A549 (cell line): ENCODE measurements at regions not wholly inside any gene's neighbourhood (a gene's known extent, or its start where the extent isn't known, plus 50 kb on each side); places are given as distances from the start of the nearest gene placed in this dataset.

Experiments used
- ATAC-seq, 2 experiments: fragments of 200-7000 bp in 1 of 2; fragments of >200 bp in 1 of 2; cut with Nextera tagmentation in 1 of 2; cut with Tn5 transposase in 1 of 2; 3 replicates each; pipeline versions ENCODE4 v1.8.0 to v1.9.1; 2018 to 2020; ENCODE audit warnings: mild to moderate bottlenecking in 1 of 2, moderate library complexity in 1 of 2
- CTCF ChIA-PET: fragments of 300-600 bp; sonication (Branson Sonifier 250); formaldehyde crosslinking; extraction: SDS; loops from one replicate; lab custom pipeline; 2021; ENCODE audit warnings: antibody characterized with exemption, inconsistent platforms; lab: Yijun Ruan, JAX
- POLR2A ChIA-PET: fragments of 350-600 bp; formaldehyde crosslinking; extraction: SDS; loops from one replicate; lab custom pipeline; 2021; ENCODE audit warnings: antibody characterized with exemption, inconsistent platforms; lab: Yijun Ruan, JAX
- DNase-seq, 2 experiments: peaks; one replicate each; pipeline versions ENCODE4 v3.0.0 to v3.0.0-alpha.2; 2011 to 2016; ENCODE audit warnings: low read depth in 1 of 2, low spot score in 1 of 2
- FAIRE-seq: peaks from 2 replicates; lab custom pipeline; 2011; peaks lifted over from hg19 to GRCh38; lab: Jason Lieb, UNC
- H3K27ac ChIP-seq, 2 experiments: fragments of >200 bp; sonication (Bioruptor Twin); formaldehyde crosslinking; 3 replicates each; pipeline ENCODE4 v1.5.1; 2016 to 2017
- H3K4me1 ChIP-seq: fragments of >200 bp; sonication (Bioruptor Twin); formaldehyde crosslinking; 3 replicates; pipeline ENCODE4 v1.6.1; 2016
- H3K4me2 ChIP-seq: fragments of >200 bp; sonication (Bioruptor Twin); formaldehyde crosslinking; 3 replicates; pipeline ENCODE4 v1.6.1; 2016
- H3K4me3 ChIP-seq: fragments of >200 bp; sonication (Bioruptor Twin); formaldehyde crosslinking; 3 replicates; pipeline ENCODE4 v1.5.1; 2016
- H3K9me3 ChIP-seq: fragments of >200 bp; sonication (Bioruptor Twin); formaldehyde crosslinking; 3 replicates; pipeline ENCODE4 v1.6.1; 2016
- BCL3 ChIP-seq: fragments of >200 bp; sonication (Bioruptor Twin); formaldehyde crosslinking; IDR thresholded peaks from 3 replicates; pipeline ENCODE4 v1.6.1; 2016
- BHLHE40 ChIP-seq: IDR thresholded peaks from 2 replicates; pipeline ENCODE4 v1.6.1; 2012; ENCODE audit warnings: low read depth, low read length, inconsistent platforms
- CBX8 ChIP-seq: fragments of 200-600 bp; sonication (generic); IDR thresholded peaks from 2 replicates; pipeline ENCODE4 v1.6.1; 2016
- CEBPB ChIP-seq, 2 experiments: fragments of >200 bp in 1 of 2; sonication (Bioruptor Twin) in 1 of 2; formaldehyde crosslinking in 1 of 2; IDR thresholded peaks; 2 replicates each; pipeline ENCODE4 v1.6.1; 2012 to 2016
- CTCF ChIP-seq: fragments of >200 bp; sonication (Bioruptor Twin); formaldehyde crosslinking; IDR thresholded peaks from 3 replicates; pipeline ENCODE4 v1.5.1; 2016
- E2F6 ChIP-seq: IDR thresholded peaks from 2 replicates; pipeline ENCODE4 v1.6.1; 2012; ENCODE audit warnings: low read depth, borderline replicate concordance
- EHF ChIP-seq: fragments of 250-450 bp; sonication (Bioruptor Pico); IDR thresholded peaks from 2 replicates; pipeline ENCODE4 v1.5.0; 2020; ENCODE audit warnings: mild to moderate bottlenecking
- EHMT2 ChIP-seq: fragments of 200-600 bp; sonication (generic); IDR thresholded peaks from 2 replicates; pipeline ENCODE4 v1.6.1; 2016; ENCODE audit warnings: antibody characterized with exemption, low read depth, mild to moderate bottlenecking, moderate library complexity
- FOXS1 ChIP-seq: fragments of 250-450 bp; sonication (Bioruptor Pico); IDR thresholded peaks from 2 replicates; pipeline ENCODE4 v1.5.0; 2020; ENCODE audit warnings: mild to moderate bottlenecking, moderate library complexity
- HDAC2 ChIP-seq: fragments of 200-600 bp; sonication (generic); IDR thresholded peaks from 2 replicates; pipeline ENCODE4 v1.6.1; 2016
- HMGXB4 ChIP-seq: fragments of 250-450 bp; sonication (Bioruptor Pico); IDR thresholded peaks from 2 replicates; pipeline ENCODE4 v1.5.0; 2021; ENCODE audit warnings: mild to moderate bottlenecking, moderate library complexity, borderline replicate concordance
- HOXA7 ChIP-seq: fragments of 250-450 bp; sonication (Bioruptor Pico); IDR thresholded peaks from 2 replicates; pipeline ENCODE4 v1.5.0; 2020; ENCODE audit warnings: mild to moderate bottlenecking, moderate library complexity
- HOXB5 ChIP-seq: fragments of 250-450 bp; sonication (Bioruptor Pico); IDR thresholded peaks from 2 replicates; pipeline ENCODE4 v1.5.0; 2020; ENCODE audit warnings: mild to moderate bottlenecking, moderate library complexity
- JUN ChIP-seq, 2 experiments: fragments of >200 bp; sonication (Bioruptor Twin); formaldehyde crosslinking; IDR thresholded peaks; 2 replicates in 1 of 2; 3 replicates in 1 of 2; pipeline ENCODE4 v1.6.1; 2016 to 2017
- JUNB ChIP-seq: fragments of >200 bp; sonication (Bioruptor Twin); formaldehyde crosslinking; IDR thresholded peaks from 2 replicates; pipeline ENCODE4 v1.6.1; 2016
- KDM1A ChIP-seq: fragments of 200-600 bp; sonication (generic); IDR thresholded peaks from 2 replicates; pipeline ENCODE4 v1.6.1; 2016; ENCODE audit warnings: low read depth, mild to moderate bottlenecking
- KDM5A ChIP-seq: fragments of 200-600 bp; sonication (generic); IDR thresholded peaks from 2 replicates; pipeline ENCODE4 v1.6.1; 2016; ENCODE audit warnings: antibody characterized with exemption, mild to moderate bottlenecking
- MAZ ChIP-seq: fragments of 150-350 bp; IDR thresholded peaks from 2 replicates; pipeline ENCODE4 v1.6.1; 2014; ENCODE audit warnings: antibody characterized with exemption, low read depth, low read length, borderline replicate concordance
- PBX3 ChIP-seq: IDR thresholded peaks from 2 replicates; pipeline ENCODE4 v1.6.1; 2012
- RFX5 ChIP-seq: fragments of 450-650 bp; IDR thresholded peaks from 2 replicates; pipeline ENCODE4 v1.7.1; 2014; ENCODE audit warnings: antibody characterized with exemption, mild to moderate bottlenecking, moderate library complexity
- SREBF2 ChIP-seq: fragments of 450-650 bp; IDR thresholded peaks from 2 replicates; pipeline ENCODE4 v1.6.1; 2014; ENCODE audit warnings: mild to moderate bottlenecking, moderate library complexity
- USF2 ChIP-seq: fragments of 450-650 bp; IDR thresholded peaks from 2 replicates; pipeline ENCODE4 v1.6.1; 2014; ENCODE audit warnings: antibody characterized with exemption
- ZFP36 ChIP-seq: fragments of 450-650 bp; IDR thresholded peaks from 2 replicates; pipeline ENCODE4 v1.6.1; 2014; ENCODE audit warnings: borderline replicate concordance; ENCODE audit not compliant: partially characterized antibody
- ZNF302 ChIP-seq: fragments of 250-450 bp; sonication (Bioruptor Pico); IDR thresholded peaks from 2 replicates; pipeline ENCODE4 v1.9.0; 2021; ENCODE audit warnings: inconsistent platforms, mild to moderate bottlenecking, moderate library complexity
- WGBS: methylation state at CpG from one replicate; pipeline ENCODE4 v1.1.6; 2017; ENCODE audit errors: missing lambda C conversion rate; 5-methylcytosine and 5-hydroxymethylcytosine counted together

GRCh38 chr2:122851972-122852531, 1096.6 kb downstream of the TSN start (continued):
- TF ChIP-seq PBX3 = no peak
- no peak for TF ChIP-seq HMGXB4 (CRISPR knock-in tag)
- TF ChIP-seq FOXS1 (CRISPR knock-in tag) = no peak
- no peak for TF ChIP-seq HOXA7
- TF ChIP-seq CBX8 = no peak
- no peak for TF ChIP-seq HOXB5 (CRISPR knock-in tag)
- TF ChIP-seq RFX5 = no peak

GRCh38 chr2:122856696-122857095, 1101.2 kb downstream of the TSN start:
- 51% methylated on average over 5 of the region's 5 CpGs for WGBS
- POLR2A ChIA-PET = no interaction called here
- no peak for DNase-seq
- TF ChIP-seq BHLHE40 = no peak
- no peak for TF ChIP-seq EHF (CRISPR knock-in tag)
- TF ChIP-seq E2F6 = no peak
- TF ChIP-seq ZNF302 (CRISPR knock-in tag) = no peak
- TF ChIP-seq CEBPB (IDR thresholded peaks at IDR 0.05) = no peak
- TF ChIP-seq, all 56 proteins: peak for 0
- no peak for ATAC-seq
- H3K4me3 ChIP-seq = no peak overlapping the region
- no peaks in the 10 kb centered on the region for H3K4me1 ChIP-seq
- H3K4me2 ChIP-seq = no peak overlapping the region
- no peak overlapping the region for H3K27ac ChIP-seq
- no peak for FAIRE-seq
- no peaks in the 10 kb centered on the region for H3K9me3 ChIP-seq
- CTCF ChIA-PET = no interaction called here

- no peak for TF ChIP-seq HDAC2
- TF ChIP-seq KDM5A = no peak
- TF ChIP-seq JUNB = no peak
- no peak for TF ChIP-seq ZNF302 (CRISPR knock-in tag)
- no peak for TF ChIP-seq HOXA7
- no peak for TF ChIP-seq FOXS1 (CRISPR knock-in tag)
- no peak for TF ChIP-seq RFX5
- no peak for TF ChIP-seq BCL3
- TF ChIP-seq EHMT2 = no peak
- TF ChIP-seq MAZ = no peak
- no peak for TF ChIP-seq KDM1A
- no peak for TF ChIP-seq BHLHE40
- TF ChIP-seq JUN (IDR thresholded peaks at IDR 0.05) = no peak
- no peak for TF ChIP-seq ZFP36
- TF ChIP-seq SREBF2 = no peak
- TF ChIP-seq CTCF = no peak
- no peak for TF ChIP-seq USF2
- Histone ChIP-seq H3K27ac (no peak overlapping the region), H3K4me2 (no peak overlapping the region), H3K9me3 (no peaks in the 10 kb centered on the region), H3K4me1 (no peaks in the 10 kb centered on the region), H3K4me3 (no peak overlapping the region)
- DNase-seq = no peak
- no peak for ATAC-seq
- ChIA-PET CTCF (no interaction called here), POLR2A (no interaction called here)
- no peak for FAIRE-seq
- 2% methylated on average over 2 of the region's 2 CpGs for WGBS
Measured at GRCh38 chr2:122858075-122858702, 1102.7 kb downstream of the TSN start.
